HG03139 (cell line): ENCODE measurements at regions not wholly inside any gene's neighbourhood (a gene's known extent, or its start where the extent isn't known, plus 50 kb on each side); places are given as distances from the start of the nearest gene placed in this dataset.
"Not testable (repeated sequence)": the region's sequence is repeated elsewhere in the genome, so short reads cannot be mapped to it uniquely, and the experiment has no call there.

Experiments used
- ATAC-seq: cut with Tn5 transposase; IDR thresholded peaks from one replicate; pipeline ENCODE4 v1.9.1; 2021; ENCODE audit not compliant: unreplicated experiment

DNA sequence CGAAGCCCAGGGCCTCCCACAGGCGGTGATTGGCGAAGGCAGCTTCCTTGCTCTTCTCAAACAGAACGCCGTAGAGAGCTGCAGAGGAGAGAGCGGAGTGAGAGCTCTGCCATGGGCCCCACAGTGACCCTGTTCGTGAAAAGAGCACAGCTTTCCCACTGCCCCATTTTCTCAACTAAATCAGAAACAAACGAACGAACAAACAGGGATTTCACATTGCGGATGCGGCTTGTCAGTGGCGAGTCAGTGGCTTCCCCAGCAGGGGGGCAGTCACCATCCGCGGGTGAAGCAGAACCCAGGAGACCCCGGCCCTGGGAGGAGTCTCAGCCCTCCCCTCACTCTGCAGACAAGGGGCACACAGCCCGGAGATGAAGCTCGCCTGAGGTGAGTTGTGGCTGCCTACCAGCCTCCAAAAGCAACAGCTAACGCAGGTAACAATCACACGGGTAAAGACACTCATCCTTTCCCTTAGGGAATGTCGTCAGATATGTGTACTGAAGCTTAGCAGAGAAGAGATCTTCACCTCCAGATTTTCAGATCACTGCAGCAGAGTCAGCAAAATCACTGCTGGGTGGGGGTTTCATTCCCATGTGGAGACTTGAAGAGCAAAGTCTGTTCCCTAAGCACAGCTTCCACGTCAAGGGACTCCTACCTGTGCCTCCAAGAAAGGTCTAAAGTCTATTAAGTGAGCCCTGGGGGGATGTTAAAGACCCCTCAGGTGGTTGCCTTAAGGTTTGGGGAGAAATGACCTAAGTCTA is 51.2 kb upstream of the GPR31 start:
- ATAC-seq: no peak

DNA sequence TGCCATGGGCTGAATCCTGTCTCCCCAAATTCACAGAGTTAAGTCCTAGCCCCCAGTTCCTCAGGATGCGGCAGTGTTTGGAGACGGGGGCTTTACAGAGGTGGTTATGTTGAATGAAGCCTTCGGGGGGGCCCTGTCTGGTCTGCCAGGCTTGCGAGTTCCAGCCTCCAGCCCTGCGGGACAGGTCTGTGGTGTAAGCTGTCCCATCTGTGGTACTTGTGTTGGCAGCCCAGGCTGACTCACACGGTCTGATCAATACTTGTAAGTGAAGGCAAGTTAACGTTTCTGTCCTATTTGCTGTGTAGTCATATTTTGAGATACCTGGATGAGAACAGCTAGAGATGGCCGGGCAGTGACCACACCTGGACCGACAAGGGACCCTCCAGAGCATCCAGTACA is 51.8 kb upstream of the GPR31 start:
- ATAC-seq: no peak

DNA sequence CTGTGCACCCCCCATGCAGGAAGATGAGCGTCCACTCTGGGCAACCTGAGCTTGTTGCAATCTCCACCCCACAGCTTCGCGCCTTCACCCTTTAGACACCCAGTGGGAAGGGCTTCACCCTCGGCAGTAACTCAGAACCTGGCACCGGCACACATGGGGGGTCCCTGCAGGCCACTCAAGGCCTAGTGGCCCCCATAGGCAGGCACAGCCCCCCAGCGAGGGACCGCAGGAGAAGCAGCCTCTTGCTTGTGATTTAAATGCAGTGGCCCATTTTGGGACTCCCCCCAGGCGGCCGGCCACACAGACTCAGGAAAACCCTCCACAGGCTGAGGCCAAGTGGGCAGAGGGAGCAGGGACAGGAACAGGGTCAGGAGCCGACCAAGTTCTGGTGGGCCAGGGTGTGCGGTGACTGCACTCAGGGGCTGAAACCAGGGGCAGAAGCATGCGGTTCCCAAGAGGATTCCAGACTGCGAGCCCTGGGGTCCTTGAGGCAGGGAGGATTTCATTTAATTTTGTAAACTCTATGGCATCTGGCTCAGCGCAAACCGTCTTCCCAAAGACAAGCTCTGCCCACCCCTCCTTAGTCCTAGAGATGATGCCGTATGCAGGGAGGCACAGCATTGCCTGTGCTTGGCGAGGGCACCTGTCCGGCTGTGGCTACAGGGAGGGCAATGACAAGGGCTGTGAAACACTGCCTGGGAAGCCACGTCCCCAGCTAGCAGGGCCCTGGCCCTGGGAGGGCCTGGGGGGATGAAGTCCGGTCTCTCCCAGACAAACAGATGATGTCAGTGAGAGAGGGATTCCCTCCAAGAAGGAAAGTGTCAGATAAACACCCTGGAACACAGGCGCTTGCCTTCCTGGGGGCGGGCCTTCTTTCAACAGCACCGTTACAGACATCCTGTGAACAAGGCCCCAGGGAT is 52.9 kb upstream of the GPR31 start:
- no peak for ATAC-seq

DNA sequence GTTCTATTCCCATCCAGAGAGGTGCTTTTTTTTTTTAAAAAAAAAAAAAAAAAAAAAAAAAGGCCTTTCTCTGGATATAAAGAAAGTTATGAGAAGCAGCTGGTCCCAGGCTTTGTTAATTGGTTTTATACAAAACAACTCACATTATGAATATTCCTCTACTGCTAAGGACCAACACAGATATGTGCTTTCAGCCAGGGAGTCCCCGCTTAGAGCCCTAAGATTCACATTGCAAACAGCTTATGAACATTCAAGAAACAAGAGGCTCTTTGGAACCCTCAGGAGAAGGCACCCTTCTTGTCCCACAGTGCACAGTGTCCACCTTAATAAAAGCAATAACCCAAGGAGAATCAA is 53.5 kb upstream of the GPR31 start:
- ATAC-seq: no peak

- ATAC-seq: peak; percentile 20
Observed at GRCh38 chr6:167211881-167212712, 54.3 kb upstream of the GPR31 start.

GRCh38 chr6:167212713-167213005 is 54.9 kb upstream of the GPR31 start:
- ATAC-seq: peak; percentile 47

DNA sequence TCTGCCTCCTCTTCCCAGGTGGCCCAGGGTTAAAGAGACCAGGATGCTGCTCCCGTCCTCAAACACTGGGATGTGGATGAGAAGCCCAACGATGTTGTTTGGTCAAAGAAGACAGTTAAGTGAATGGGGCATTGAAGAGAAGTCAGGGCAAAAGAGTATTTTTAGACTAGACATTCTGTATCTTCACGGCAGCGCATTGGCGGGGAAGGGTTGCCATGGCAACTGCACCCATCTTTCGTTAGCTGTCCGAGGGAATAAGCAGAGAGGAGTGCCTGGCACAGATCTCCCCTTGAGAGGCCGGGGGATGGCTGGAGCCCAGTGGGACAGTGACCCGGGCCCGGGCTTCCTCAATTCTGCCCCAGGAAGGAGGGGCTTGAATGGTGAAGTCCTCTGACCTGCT is 56.4 kb upstream of the GPR31 start:
- no peak for ATAC-seq

DNA sequence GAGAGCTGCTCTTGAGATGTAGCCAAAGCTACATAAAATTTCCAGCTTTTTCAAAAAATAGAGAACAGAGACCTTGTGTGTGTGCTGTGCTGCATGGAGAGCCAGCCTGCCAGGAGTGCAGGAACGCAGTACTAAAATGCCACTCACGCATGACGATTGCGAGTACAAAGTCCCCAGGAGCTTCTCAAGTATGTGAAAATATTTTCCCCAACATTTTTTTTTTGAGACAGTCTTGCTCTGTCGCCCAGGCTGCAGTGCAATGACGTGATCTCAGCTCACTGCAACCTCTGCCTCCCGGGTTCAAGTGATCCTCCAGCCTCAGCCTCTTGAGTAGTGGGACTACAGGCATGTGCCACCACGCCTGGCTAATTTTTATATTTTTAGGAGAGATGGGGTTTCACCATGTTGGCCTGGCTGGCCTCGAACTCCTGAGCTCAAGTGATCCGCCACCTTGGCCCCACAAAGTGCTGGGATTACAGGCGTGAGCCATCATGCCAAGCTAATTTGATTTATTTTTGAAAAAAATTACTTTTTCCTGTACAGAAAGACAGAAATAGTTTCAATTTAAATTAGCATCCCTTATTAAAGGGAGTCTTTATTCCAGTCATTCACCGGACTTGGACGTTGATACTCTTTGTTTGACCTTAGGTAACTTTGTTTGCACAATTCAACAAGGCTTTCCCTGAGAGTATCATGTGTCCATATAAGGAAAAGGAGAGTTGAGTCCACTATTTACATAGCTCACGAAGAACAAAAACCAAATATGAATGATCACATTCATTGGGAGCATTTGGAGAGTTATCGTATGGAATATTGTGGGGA is 57.9 kb upstream of the GPR31 start:
- not testable (repeated sequence) for ATAC-seq

GRCh38 chr6:167216390-167217050 is 58.7 kb upstream of the GPR31 start:
- ATAC-seq: not testable (repeated sequence)

DNA sequence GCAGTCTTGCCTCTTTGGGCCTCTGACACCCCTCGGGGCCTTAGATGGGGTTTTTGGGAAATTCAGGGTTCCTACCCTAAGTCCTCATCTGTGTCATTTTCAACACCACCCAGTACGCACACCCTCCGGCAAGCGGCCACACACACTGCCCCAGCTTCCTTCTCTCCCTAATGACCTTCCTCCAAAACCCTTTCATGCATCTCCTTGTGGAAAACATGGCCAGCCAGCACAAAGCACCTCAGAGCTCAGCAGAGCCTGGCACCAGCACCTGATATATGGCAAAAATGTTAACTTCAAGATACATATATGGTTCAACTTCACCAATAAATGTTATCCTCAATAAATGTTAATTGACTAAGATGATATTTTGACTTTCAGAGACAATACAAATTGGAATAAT is 59.3 kb upstream of the GPR31 start:
- ATAC-seq: not testable (repeated sequence)

DNA sequence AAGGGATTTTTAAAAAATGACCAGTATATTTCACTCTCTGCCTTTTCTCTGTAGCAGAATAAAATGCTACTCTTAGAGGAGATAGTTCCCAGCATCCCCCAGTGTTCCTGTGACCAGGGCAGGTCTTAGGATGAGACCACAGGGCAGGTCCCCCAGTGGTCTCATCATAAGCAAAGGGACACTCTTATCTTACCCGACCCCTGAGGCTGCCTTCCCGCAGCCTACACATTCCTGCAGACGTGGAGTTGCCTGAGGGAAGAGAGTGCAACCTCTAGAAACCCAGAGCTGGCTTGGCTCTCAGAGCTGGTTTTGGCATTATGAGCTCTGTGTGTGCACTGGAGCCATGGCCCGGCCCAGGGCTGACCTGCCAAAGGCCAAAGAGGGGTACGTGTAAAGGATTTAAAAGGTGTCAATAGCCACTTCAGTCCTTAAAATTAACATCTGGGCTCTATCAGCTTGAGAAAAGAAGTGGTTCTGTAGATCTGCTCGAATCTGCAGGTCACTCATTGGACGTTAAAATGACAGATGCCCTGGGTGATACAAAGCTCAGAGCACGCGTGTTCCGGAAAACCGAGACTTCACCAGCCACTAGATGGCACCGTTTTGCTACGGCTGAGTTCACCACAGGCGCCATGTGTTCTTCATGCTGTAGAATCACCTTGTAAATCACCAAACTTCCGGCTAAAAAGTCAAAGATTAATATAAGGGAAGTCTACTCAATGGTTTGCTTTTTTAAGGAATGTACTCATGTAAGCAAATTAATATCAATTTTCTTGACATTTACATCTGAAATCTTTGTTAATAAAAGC is 60.4 kb upstream of the GPR31 start:
- peak; percentile 76 for ATAC-seq

GRCh38 chr6:167219079-167219478 is 61.3 kb upstream of the GPR31 start:
- not testable (repeated sequence) for ATAC-seq

DNA sequence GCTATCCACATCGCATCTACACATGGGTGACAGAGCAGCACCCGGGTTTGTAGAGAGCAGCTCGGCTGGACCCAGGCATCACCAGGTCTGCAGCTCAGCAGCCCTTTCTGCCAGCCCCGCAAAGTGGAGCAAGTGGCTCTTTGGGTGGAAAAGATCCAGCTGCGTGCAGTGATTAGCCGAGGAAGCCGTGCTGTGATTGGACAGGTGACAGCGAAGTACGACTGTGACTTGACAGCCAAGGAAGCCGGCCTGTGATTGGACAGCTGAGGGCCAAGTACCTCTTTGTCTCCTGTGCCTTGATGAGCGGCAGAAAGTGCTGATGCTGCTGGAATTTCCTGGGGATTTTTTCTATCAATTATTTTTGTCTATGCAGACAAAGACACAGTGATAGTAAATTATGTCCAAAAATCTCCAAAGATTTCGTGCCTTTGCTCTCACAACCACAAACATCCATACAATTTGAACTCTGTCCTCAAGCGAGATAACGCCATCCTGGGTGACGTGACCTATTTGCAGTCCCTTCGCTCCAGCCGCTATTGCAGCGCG is 62.3 kb upstream of the GPR31 start:
- ATAC-seq: no peak

GRCh38 chr6:167221400-167222201 is 63.8 kb upstream of the GPR31 start:
- ATAC-seq: no peak

- ATAC-seq: not testable (repeated sequence)
Observed at GRCh38 chr6:167225566-167226382, 65.3 kb upstream of the UNC93A start.

GRCh38 chr6:167226383-167226685 is 64.8 kb upstream of the UNC93A start:
- ATAC-seq: no peak

- no peak for ATAC-seq
Observed at GRCh38 chr6:167226791-167227190, 64.3 kb upstream of the UNC93A start.

GRCh38 chr6:167227984-167228383 is 63.1 kb upstream of the UNC93A start:
- ATAC-seq: no peak
